WTC11 (cell line): ENCODE measurements at regions not wholly inside any gene's neighbourhood (a gene's known extent, or its start where the extent isn't known, plus 50 kb on each side); places are given as distances from the start of the nearest gene placed in this dataset.
A peak's percentile ranks its signal among the peaks of the same experiment; 100 is the strongest.

Experiments
- ATAC-seq: fragments of 200-7000 bp; cut with Tn5 transposase; 2 replicates; pipeline ENCODE4 v1.10.0; 2021; ENCODE audit warnings: mild to moderate bottlenecking, moderate library complexity
- CTCF ChIA-PET: fragments of 300-600 bp; sonication (Branson Sonifier 250); formaldehyde crosslinking; loops from one replicate; lab custom pipeline; 2021; ENCODE audit warnings: antibody characterized with exemption; lab: Charles Lee
- POLR2A ChIA-PET: fragments of 350-600 bp; sonication (Branson Sonifier 250); formaldehyde crosslinking; loops from one replicate; lab custom pipeline; 2021; ENCODE audit warnings: antibody characterized with exemption; lab: Charles Lee
- DNase-seq: peaks from one replicate; pipeline ENCODE4 v3.0.0; 2021; ENCODE audit warnings: low spot score
- H3K27ac Mint-ChIP-seq: 2 replicates; pipeline ENCODE4 v1.8.0; 2021; ENCODE audit warnings: mixed read lengths
- H3K27me3 Mint-ChIP-seq: 2 replicates; pipeline ENCODE4 v1.8.0; 2021; ENCODE audit warnings: low read depth, mild to moderate bottlenecking, moderate library complexity, mixed read lengths
- H3K36me3 Mint-ChIP-seq: 2 replicates; pipeline ENCODE4 v1.8.0; 2021; ENCODE audit warnings: mixed read lengths
- H3K4me1 Mint-ChIP-seq: 2 replicates; pipeline ENCODE4 v1.8.0; 2022; ENCODE audit warnings: mixed read lengths
- H3K4me3 Mint-ChIP-seq: 2 replicates; pipeline ENCODE4 v1.8.0; 2021; ENCODE audit warnings: mild to moderate bottlenecking, moderate library complexity, mixed read lengths
- H3K9me3 Mint-ChIP-seq: 2 replicates; pipeline ENCODE4 v1.8.0; 2021; ENCODE audit warnings: mixed read lengths
- CREB1 ChIP-seq: sonication (generic); formaldehyde crosslinking; IDR thresholded peaks from 2 replicates; pipeline ENCODE4 v1.8.0; 2023; ENCODE audit warnings: mild to moderate bottlenecking, missing genetic modification reagents
- CREM ChIP-seq: sonication (generic); formaldehyde crosslinking; IDR thresholded peaks from 2 replicates; pipeline ENCODE4 v1.8.1; 2022; ENCODE audit warnings: mild to moderate bottlenecking, missing genetic modification reagents, moderate library complexity
- EMX1 ChIP-seq: fragments of 250-450 bp; sonication (Bioruptor Pico); IDR thresholded peaks from 2 replicates; pipeline ENCODE4 v1.8.0; 2021; ENCODE audit warnings: mild to moderate bottlenecking
- GTF2I ChIP-seq: fragments of 250-450 bp; sonication (Bioruptor Pico); conservative IDR thresholded peaks from 2 replicates; pipeline ENCODE4 v1.4.0; 2021; ENCODE audit warnings: mild to moderate bottlenecking
- HMGA2 ChIP-seq: fragments of 250-450 bp; sonication (Bioruptor Pico); IDR thresholded peaks from 2 replicates; pipeline ENCODE4 v1.4.0; 2021; ENCODE audit warnings: mild to moderate bottlenecking, moderate library complexity
- IRF2 ChIP-seq: sonication (generic); formaldehyde crosslinking; IDR thresholded peaks from 2 replicates; pipeline ENCODE4 v1.8.0; 2022; ENCODE audit warnings: low read depth, missing genetic modification reagents, borderline replicate concordance
- MXD4 ChIP-seq: fragments of 250-450 bp; sonication (Bioruptor Pico); IDR thresholded peaks from 2 replicates; pipeline ENCODE4 v1.8.0; 2021; ENCODE audit warnings: mild to moderate bottlenecking, moderate library complexity, borderline replicate concordance
- MYBL2 ChIP-seq: sonication (generic); formaldehyde crosslinking; IDR thresholded peaks from 2 replicates; pipeline ENCODE4 v1.8.1; 2023; ENCODE audit warnings: mild to moderate bottlenecking, moderate library complexity, missing genetic modification reagents
- NFE2L1 ChIP-seq: sonication (generic); formaldehyde crosslinking; IDR thresholded peaks from 2 replicates; pipeline ENCODE4 v1.8.1; 2023; ENCODE audit warnings: missing genetic modification reagents
- NFYB ChIP-seq: sonication (generic); formaldehyde crosslinking; conservative IDR thresholded peaks from 2 replicates; pipeline ENCODE4 v1.8.0; 2022; ENCODE audit warnings: low read depth, missing genetic modification reagents
- RELA ChIP-seq: sonication (generic); formaldehyde crosslinking; IDR thresholded peaks from 2 replicates; pipeline ENCODE4 v1.8.1; 2022; ENCODE audit warnings: missing genetic modification reagents, mild to moderate bottlenecking, borderline replicate concordance
- SMAD3 ChIP-seq: sonication (generic); formaldehyde crosslinking; IDR thresholded peaks from 2 replicates; pipeline ENCODE4 v1.8.0; 2022; ENCODE audit warnings: missing genetic modification reagents, mild to moderate bottlenecking, borderline replicate concordance
- SOX15 ChIP-seq: fragments of 250-450 bp; sonication (Bioruptor Pico); IDR thresholded peaks from 2 replicates; pipeline ENCODE4 v1.9.0; 2021; ENCODE audit warnings: mild to moderate bottlenecking
- TCF7 ChIP-seq: sonication (generic); formaldehyde crosslinking; IDR thresholded peaks from 2 replicates; pipeline ENCODE4 v1.8.0; 2022; ENCODE audit warnings: mild to moderate bottlenecking, low read depth, missing genetic modification reagents, moderate library complexity
- TP53 ChIP-seq: sonication (generic); formaldehyde crosslinking; IDR thresholded peaks from 2 replicates; pipeline ENCODE4 v1.8.1; 2023; ENCODE audit warnings: mild to moderate bottlenecking, missing genetic modification reagents
- ZNF263 ChIP-seq: sonication (generic); formaldehyde crosslinking; IDR thresholded peaks from 2 replicates; pipeline ENCODE4 v1.8.1; 2022; ENCODE audit warnings: low read depth, mild to moderate bottlenecking, moderate library complexity, missing genetic modification reagents
- ZNF317 ChIP-seq: sonication (generic); formaldehyde crosslinking; IDR thresholded peaks from 2 replicates; pipeline ENCODE4 v1.8.1; 2023; ENCODE audit warnings: low read depth, mild to moderate bottlenecking, moderate library complexity, missing genetic modification reagents, borderline replicate concordance
- ZNF396 ChIP-seq: fragments of 250-450 bp; sonication (Bioruptor Pico); IDR thresholded peaks from 2 replicates; pipeline ENCODE4 v1.8.0; 2021; ENCODE audit warnings: mild to moderate bottlenecking, moderate library complexity, borderline replicate concordance
- ZNF423 ChIP-seq: fragments of 250-450 bp; sonication (Bioruptor Pico); IDR thresholded peaks from 2 replicates; pipeline ENCODE4 v2.1.2; 2022; ENCODE audit warnings: mild to moderate bottlenecking, moderate library complexity
- ZNF671 ChIP-seq: fragments of 250-450 bp; sonication (Bioruptor Pico); IDR thresholded peaks from 2 replicates; pipeline ENCODE4 v1.8.0; 2021; ENCODE audit warnings: mild to moderate bottlenecking
- TF ChIP-seq, protein P1 (sequence below): fragments of 250-450 bp; sonication (Bioruptor Pico); IDR thresholded peaks from 2 replicates; pipeline ENCODE4 v1.9.0; 2021; ENCODE audit warnings: mild to moderate bottlenecking
- TF ChIP-seq, protein P2 (sequence below): sonication (generic); formaldehyde crosslinking; IDR thresholded peaks from 2 replicates; pipeline ENCODE4 v1.8.1; 2023; ENCODE audit warnings: mild to moderate bottlenecking, missing genetic modification reagents
- TF ChIP-seq, protein P3 (sequence below): sonication (generic); formaldehyde crosslinking; conservative IDR thresholded peaks from 2 replicates; pipeline ENCODE4 v1.8.1; 2022; ENCODE audit warnings: mild to moderate bottlenecking, missing genetic modification reagents
- TF ChIP-seq, protein P4 (sequence below): sonication (generic); formaldehyde crosslinking; IDR thresholded peaks from 2 replicates; pipeline ENCODE4 v1.8.1; 2022; ENCODE audit warnings: missing genetic modification reagents, borderline replicate concordance
- TF ChIP-seq, protein P5 (sequence below): sonication (generic); formaldehyde crosslinking; IDR thresholded peaks from 2 replicates; pipeline ENCODE4 v1.8.1; 2023; ENCODE audit warnings: mild to moderate bottlenecking, missing genetic modification reagents
- TF ChIP-seq, protein P6 (sequence below): sonication (generic); formaldehyde crosslinking; IDR thresholded peaks from 2 replicates; pipeline ENCODE4 v1.8.0; 2022; ENCODE audit warnings: missing genetic modification reagents
- TF ChIP-seq, protein P7 (sequence below): sonication (generic); formaldehyde crosslinking; IDR thresholded peaks from 2 replicates; pipeline ENCODE4 v1.8.0; 2022; ENCODE audit warnings: mild to moderate bottlenecking, missing genetic modification reagents

DNA sequence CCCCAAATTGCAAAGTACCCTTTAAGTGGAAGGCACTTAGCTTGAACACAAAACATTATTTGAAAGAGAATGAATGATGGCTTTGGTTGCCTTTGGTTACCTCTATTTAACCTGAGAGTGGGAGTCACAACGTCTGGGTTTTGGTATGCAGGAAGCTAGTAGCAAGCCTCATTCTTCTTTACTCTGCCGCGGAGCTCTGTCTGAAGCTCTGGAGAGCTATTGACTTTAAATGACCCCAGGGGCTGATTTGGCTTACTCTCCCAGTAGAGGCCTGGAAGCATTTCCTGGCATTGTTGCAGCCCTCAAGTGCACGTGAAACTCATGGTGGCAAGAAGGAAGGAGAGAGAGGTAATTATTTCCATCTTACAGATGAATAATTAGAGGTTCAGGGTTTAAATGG is 81.8 kb upstream of the MAGEA4 start:
- H3K4me3 Mint-ChIP-seq: no peak overlapping the region
- no peaks in the 10 kb centered on the region for H3K27me3 Mint-ChIP-seq
- no peaks in the 10 kb centered on the region for H3K9me3 Mint-ChIP-seq
- H3K27ac Mint-ChIP-seq: no peak overlapping the region
- DNase-seq (no peak), ATAC-seq (peak; percentile 84)
- no peaks in the 10 kb centered on the region for H3K36me3 Mint-ChIP-seq
- TF ChIP-seq, protein P1, sequence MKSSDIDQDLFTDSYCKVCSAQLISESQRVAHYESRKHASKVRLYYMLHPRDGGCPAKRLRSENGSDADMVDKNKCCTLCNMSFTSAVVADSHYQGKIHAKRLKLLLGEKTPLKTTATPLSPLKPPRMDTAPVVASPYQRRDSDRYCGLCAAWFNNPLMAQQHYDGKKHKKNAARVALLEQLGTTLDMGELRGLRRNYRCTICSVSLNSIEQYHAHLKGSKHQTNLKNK (CRISPR knock-in tag): no peak
- TF ChIP-seq ZNF671: no peak
- no peak for TF ChIP-seq EMX1 (CRISPR knock-in tag)
- TF ChIP-seq, protein P2, sequence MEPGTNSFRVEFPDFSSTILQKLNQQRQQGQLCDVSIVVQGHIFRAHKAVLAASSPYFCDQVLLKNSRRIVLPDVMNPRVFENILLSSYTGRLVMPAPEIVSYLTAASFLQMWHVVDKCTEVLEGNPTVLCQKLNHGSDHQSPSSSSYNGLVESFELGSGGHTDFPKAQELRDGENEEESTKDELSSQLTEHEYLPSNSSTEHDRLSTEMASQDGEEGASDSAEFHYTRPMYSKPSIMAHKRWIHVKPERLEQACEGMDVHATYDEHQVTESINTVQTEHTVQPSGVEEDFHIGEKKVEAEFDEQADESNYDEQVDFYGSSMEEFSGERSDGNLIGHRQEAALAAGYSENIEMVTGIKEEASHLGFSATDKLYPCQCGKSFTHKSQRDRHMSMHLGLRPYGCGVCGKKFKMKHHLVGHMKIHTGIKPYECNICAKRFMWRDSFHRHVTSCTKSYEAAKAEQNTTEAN: no peak
- TF ChIP-seq ZNF317 (CRISPR knock-in tag): no peak
- no peak for TF ChIP-seq MYBL2
- no peak for TF ChIP-seq SMAD3 (CRISPR knock-in tag)
- no peak for TF ChIP-seq CREB1 (CRISPR knock-in tag)
- no peak for TF ChIP-seq ZNF423 (CRISPR knock-in tag)
- TF ChIP-seq TP53 (CRISPR knock-in tag): no peak
- TF ChIP-seq, protein P3, sequence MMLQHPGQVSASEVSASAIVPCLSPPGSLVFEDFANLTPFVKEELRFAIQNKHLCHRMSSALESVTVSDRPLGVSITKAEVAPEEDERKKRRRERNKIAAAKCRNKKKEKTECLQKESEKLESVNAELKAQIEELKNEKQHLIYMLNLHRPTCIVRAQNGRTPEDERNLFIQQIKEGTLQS (CRISPR knock-in tag): no peak
- TF ChIP-seq SOX15: no peak
- TF ChIP-seq HMGA2 (CRISPR knock-in tag): no peak
- no peak for TF ChIP-seq RELA (CRISPR knock-in tag)
- no peak for TF ChIP-seq CREM (CRISPR knock-in tag)
- TF ChIP-seq IRF2 (CRISPR knock-in tag): no peak
- no peak for TF ChIP-seq NFE2L1 (CRISPR knock-in tag)
- ChIA-PET CTCF (interaction anchor here (1.5 to 1.8 kb wide), 2 partner anchors 78 to 117 kb away, joined by 5 to 9 read pairs; no protein-coding TSS in a partner anchor), POLR2A (no interaction called here)
- peaks cover 15% of the 10 kb centered on the region for H3K4me1 Mint-ChIP-seq

DNA sequence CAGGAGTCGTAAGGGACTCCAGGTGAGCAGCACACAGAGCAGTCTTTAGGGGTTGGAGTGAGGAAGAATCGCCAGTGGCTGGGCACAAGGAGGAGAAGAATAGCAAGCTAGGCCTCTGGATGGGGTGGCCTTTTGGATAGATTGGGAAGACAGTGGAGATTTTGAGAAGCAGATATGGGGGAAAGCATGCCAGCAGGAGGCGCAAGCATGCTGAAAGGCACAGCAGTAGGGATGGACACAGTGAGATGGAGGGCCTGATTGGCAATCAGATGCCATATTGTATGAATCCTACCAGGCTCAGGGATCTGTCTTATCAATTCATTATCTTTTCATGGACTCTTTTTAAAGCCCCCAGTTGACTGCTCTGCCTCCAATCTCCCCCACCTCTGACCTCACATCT is 60.4 kb upstream of the MAGEA4 start:
- CTCF ChIA-PET: no interaction called here
- Mint-ChIP-seq H3K9me3 (no peaks in the 10 kb centered on the region), H3K36me3 (no peaks in the 10 kb centered on the region), H3K27me3 (no peaks in the 10 kb centered on the region), H3K4me3 (no peak overlapping the region), H3K27ac (no peak overlapping the region), H3K4me1 (no peaks in the 10 kb centered on the region)
- POLR2A ChIA-PET: no interaction called here
- DNase-seq (peak; percentile 20), ATAC-seq (no peak)
- TF ChIP-seq, protein P4, sequence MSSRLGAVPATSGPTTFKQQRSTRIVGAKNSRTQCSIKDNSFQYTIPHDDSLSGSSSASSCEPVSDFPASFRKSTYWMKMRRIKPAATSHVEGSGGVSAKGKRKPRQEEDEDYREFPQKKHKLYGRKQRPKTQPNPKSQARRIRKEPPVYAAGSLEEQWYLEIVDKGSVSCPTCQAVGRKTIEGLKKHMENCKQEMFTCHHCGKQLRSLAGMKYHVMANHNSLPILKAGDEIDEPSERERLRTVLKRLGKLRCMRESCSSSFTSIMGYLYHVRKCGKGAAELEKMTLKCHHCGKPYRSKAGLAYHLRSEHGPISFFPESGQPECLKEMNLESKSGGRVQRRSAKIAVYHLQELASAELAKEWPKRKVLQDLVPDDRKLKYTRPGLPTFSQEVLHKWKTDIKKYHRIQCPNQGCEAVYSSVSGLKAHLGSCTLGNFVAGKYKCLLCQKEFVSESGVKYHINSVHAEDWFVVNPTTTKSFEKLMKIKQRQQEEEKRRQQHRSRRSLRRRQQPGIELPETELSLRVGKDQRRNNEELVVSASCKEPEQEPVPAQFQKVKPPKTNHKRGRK (CRISPR knock-in tag): no peak
- TF ChIP-seq, protein P5, sequence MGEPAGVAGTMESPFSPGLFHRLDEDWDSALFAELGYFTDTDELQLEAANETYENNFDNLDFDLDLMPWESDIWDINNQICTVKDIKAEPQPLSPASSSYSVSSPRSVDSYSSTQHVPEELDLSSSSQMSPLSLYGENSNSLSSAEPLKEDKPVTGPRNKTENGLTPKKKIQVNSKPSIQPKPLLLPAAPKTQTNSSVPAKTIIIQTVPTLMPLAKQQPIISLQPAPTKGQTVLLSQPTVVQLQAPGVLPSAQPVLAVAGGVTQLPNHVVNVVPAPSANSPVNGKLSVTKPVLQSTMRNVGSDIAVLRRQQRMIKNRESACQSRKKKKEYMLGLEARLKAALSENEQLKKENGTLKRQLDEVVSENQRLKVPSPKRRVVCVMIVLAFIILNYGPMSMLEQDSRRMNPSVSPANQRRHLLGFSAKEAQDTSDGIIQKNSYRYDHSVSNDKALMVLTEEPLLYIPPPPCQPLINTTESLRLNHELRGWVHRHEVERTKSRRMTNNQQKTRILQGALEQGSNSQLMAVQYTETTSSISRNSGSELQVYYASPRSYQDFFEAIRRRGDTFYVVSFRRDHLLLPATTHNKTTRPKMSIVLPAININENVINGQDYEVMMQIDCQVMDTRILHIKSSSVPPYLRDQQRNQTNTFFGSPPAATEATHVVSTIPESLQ (CRISPR knock-in tag): no peak
- TF ChIP-seq TCF7 (no peak), GTF2I (CRISPR knock-in tag) (no peak), ZNF423 (CRISPR knock-in tag) (no peak), MXD4 (CRISPR knock-in tag) (no peak), CREM (CRISPR knock-in tag) (no peak), ZNF396 (CRISPR knock-in tag) (no peak), NFYB (no peak), ZNF263 (CRISPR knock-in tag) (no peak), MYBL2 (no peak)
- TF ChIP-seq, protein P6, sequence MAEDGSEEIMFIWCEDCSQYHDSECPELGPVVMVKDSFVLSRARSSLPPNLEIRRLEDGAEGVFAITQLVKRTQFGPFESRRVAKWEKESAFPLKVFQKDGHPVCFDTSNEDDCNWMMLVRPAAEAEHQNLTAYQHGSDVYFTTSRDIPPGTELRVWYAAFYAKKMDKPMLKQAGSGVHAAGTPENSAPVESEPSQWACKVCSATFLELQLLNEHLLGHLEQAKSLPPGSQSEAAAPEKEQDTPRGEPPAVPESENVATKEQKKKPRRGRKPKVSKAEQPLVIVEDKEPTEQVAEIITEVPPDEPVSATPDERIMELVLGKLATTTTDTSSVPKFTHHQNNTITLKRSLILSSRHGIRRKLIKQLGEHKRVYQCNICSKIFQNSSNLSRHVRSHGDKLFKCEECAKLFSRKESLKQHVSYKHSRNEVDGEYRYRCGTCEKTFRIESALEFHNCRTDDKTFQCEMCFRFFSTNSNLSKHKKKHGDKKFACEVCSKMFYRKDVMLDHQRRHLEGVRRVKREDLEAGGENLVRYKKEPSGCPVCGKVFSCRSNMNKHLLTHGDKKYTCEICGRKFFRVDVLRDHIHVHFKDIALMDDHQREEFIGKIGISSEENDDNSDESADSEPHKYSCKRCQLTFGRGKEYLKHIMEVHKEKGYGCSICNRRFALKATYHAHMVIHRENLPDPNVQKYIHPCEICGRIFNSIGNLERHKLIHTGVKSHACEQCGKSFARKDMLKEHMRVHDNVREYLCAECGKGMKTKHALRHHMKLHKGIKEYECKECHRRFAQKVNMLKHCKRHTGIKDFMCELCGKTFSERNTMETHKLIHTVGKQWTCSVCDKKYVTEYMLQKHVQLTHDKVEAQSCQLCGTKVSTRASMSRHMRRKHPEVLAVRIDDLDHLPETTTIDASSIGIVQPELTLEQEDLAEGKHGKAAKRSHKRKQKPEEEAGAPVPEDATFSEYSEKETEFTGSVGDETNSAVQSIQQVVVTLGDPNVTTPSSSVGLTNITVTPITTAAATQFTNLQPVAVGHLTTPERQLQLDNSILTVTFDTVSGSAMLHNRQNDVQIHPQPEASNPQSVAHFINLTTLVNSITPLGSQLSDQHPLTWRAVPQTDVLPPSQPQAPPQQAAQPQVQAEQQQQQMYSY (CRISPR knock-in tag): no peak
- TF ChIP-seq, protein P7, sequence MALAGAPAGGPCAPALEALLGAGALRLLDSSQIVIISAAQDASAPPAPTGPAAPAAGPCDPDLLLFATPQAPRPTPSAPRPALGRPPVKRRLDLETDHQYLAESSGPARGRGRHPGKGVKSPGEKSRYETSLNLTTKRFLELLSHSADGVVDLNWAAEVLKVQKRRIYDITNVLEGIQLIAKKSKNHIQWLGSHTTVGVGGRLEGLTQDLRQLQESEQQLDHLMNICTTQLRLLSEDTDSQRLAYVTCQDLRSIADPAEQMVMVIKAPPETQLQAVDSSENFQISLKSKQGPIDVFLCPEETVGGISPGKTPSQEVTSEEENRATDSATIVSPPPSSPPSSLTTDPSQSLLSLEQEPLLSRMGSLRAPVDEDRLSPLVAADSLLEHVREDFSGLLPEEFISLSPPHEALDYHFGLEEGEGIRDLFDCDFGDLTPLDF (CRISPR knock-in tag): no peak
